ENCODE measurements at regions not wholly inside any gene's neighbourhood (a gene's known extent, or its start where the extent isn't known, plus 50 kb on each side); places are given as distances from the start of the nearest gene placed in this dataset.
"Not testable (repeated sequence)": the region's sequence is repeated elsewhere in the genome, so short reads cannot be mapped to it uniquely, and the experiment has no call there.

GRCh38 chr12:17866802-17867201, 223.2 kb downstream of the RERGL start:
- H3K27ac ChIP-seq = no peak overlapping the region
- intact Hi-C loops (cut with DNase I; ENCODE audit: low total_unique reads) = no loop called here
- no peak for DNase-seq
- no peak for TF ChIP-seq POLR2A (IDR thresholded peaks at IDR 0.05)
- no peak for TF ChIP-seq CTCF (IDR thresholded peaks at IDR 0.05)
- no peak for TF ChIP-seq POLR2AphosphoS5 (IDR thresholded peaks at IDR 0.05)
- no peak for TF ChIP-seq EP300 (IDR thresholded peaks at IDR 0.05)
- no peaks in the 10 kb centered on the region for H3K36me3 ChIP-seq
- no peaks in the 10 kb centered on the region for H3K4me1 ChIP-seq
- peaks cover 0 to 14% (median 11%) of the 10 kb centered on the region in 4 donors for H3K9me3 ChIP-seq
- WGBS, 5 donors = 67 to 81% (median 71%) methylated on average over 2 of the region's 2 CpGs
- no peaks in the 10 kb centered on the region for H3K27me3 ChIP-seq
- no peak overlapping the region for H3K4me3 ChIP-seq

- H3K36me3 ChIP-seq; intact Hi-C loops (cut with DNase I; ENCODE audit: low total_unique reads); DNase-seq; H3K4me3 ChIP-seq; H3K27me3 ChIP-seq; H3K27ac ChIP-seq; H3K4me1 ChIP-seq: not testable (repeated sequence)
- WGBS, 5 donors = 92 to 94% (median 92%) methylated on average over 22 to 24 of the region's 24 CpGs
- H3K9me3 ChIP-seq = peaks cover 0 to 31% (median 0%) of the 10 kb centered on the region in 4 donors
These were observed 234.4 kb downstream of the RERGL start for GRCh38 chr12:17855548-17855947.

GRCh38 chr12:17853054-17853453, 236.9 kb downstream of the RERGL start:
- TF ChIP-seq CTCF (IDR thresholded peaks at IDR 0.05) (no peak), POLR2AphosphoS5 (IDR thresholded peaks at IDR 0.05) (no peak), POLR2A (IDR thresholded peaks at IDR 0.05) (no peak), EP300 (IDR thresholded peaks at IDR 0.05) (no peak)
- Histone ChIP-seq H3K36me3 (no peaks in the 10 kb centered on the region), H3K27me3 (no peaks in the 10 kb centered on the region), H3K4me1 (no peaks in the 10 kb centered on the region), H3K4me3 (no peak overlapping the region), H3K9me3 (peaks cover 0 to 33% (median 0%) of the 10 kb centered on the region in 4 donors), H3K27ac (no peak overlapping the region)
- DNase-seq = no peak
- intact Hi-C loops (cut with DNase I; ENCODE audit: low total_unique reads) = loop anchor here (5.0 kb wide), 1 partner anchor 91 kb away; no protein-coding TSS in a partner anchor
- 75 to 99% (median 92%) methylated on average over 2 of the region's 2 CpGs for WGBS, 5 donors

- TF ChIP-seq EP300 (IDR thresholded peaks at IDR 0.05) = no peak
- no peak for TF ChIP-seq POLR2A (IDR thresholded peaks at IDR 0.05)
- TF ChIP-seq POLR2AphosphoS5 (IDR thresholded peaks at IDR 0.05) = no peak
- no peak for TF ChIP-seq CTCF (IDR thresholded peaks at IDR 0.05)
- no peak for DNase-seq
- Histone ChIP-seq H3K36me3 (no peaks in the 10 kb centered on the region), H3K4me3 (no peak overlapping the region), H3K4me1 (no peaks in the 10 kb centered on the region), H3K27ac (no peak overlapping the region), H3K27me3 (no peaks in the 10 kb centered on the region), H3K9me3 (no peaks in the 10 kb centered on the region)
- intact Hi-C loops (cut with DNase I; ENCODE audit: low total_unique reads) = no loop called here
- WGBS, 5 donors = 33 to 54% (median 52%) methylated on average over 1 of the region's 1 CpG
These were observed 248.5 kb downstream of the RERGL start for GRCh38 chr12:17841496-17841895.

DNA sequence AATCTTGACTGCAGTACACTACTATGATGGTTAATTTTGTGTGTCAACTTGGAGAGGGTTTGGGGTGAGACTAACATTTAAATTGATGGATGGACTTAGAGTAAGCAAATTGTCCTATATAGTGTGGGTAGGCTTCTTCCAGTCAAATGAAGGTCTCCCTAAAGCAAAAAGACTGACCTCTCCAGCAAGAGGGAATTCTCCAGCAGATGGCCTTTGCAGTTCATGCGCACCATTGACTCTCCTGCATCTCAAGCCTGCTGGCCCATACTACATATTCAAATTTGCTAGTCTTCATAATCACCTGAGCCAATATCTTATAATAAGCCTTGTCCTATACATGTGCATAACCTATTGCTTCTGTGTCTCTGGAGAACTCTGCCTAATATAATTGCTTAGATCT, 260.2 kb downstream of the RERGL start:
- Histone ChIP-seq H3K27ac (no peak overlapping the region), H3K9me3 (peaks cover 0 to 3% (median 0%) of the 10 kb centered on the region in 4 donors), H3K4me3 (no peak overlapping the region), H3K27me3 (no peaks in the 10 kb centered on the region), H3K4me1 (no peaks in the 10 kb centered on the region), H3K36me3 (no peaks in the 10 kb centered on the region)
- WGBS, 5 donors = 69 to 96% (median 90%) methylated on average over 1 of the region's 1 CpG
- DNase-seq = no peak
- intact Hi-C loops (cut with DNase I; ENCODE audit: low total_unique reads) = no loop called here
- TF ChIP-seq POLR2A (IDR thresholded peaks at IDR 0.05) = no peak
- no peak for TF ChIP-seq EP300 (IDR thresholded peaks at IDR 0.05)
- no peak for TF ChIP-seq CTCF (IDR thresholded peaks at IDR 0.05)
- TF ChIP-seq POLR2AphosphoS5 (IDR thresholded peaks at IDR 0.05) = no peak

All from stomach (tissue), 8 donors.